Neural crest cell (in vitro differentiated cells): ENCODE measurements at regions not wholly inside any gene's neighbourhood (a gene's known extent, or its start where the extent isn't known, plus 50 kb on each side); places are given as distances from the start of the nearest gene placed in this dataset.

Experiments
- DNase-seq: peaks from one replicate; pipeline ENCODE4 v3.0.0; 2021; ENCODE audit warnings: low read depth, mixed read lengths, low spot score
- H3K27ac Mint-ChIP-seq: one replicate; pipeline ENCODE4 v1.8.0; 2021; ENCODE audit warnings: mild to moderate bottlenecking, mixed read lengths; ENCODE audit not compliant: unreplicated experiment
- H3K27me3 Mint-ChIP-seq: 2 replicates; pipeline ENCODE4 v1.8.0; 2021; ENCODE audit warnings: low read depth, mild to moderate bottlenecking, mixed read lengths
- H3K36me3 Mint-ChIP-seq: 2 replicates; pipeline ENCODE4 v1.8.0; 2021; ENCODE audit warnings: low read depth, mild to moderate bottlenecking, mixed read lengths
- H3K4me1 Mint-ChIP-seq: 2 replicates; pipeline ENCODE4 v1.8.0; 2021; ENCODE audit warnings: mixed read lengths
- H3K4me3 Mint-ChIP-seq: one replicate; pipeline ENCODE4 v1.8.0; 2021; ENCODE audit warnings: mild to moderate bottlenecking, mixed read lengths
- H3K9me3 Mint-ChIP-seq: 2 replicates; pipeline ENCODE4 v1.8.0; 2021; ENCODE audit warnings: mixed read lengths
- TF ChIP-seq, protein P1 (sequence below): fragments of 200-600 bp; sonication (generic); conservative IDR thresholded peaks from 2 replicates; pipeline ENCODE4 v1.5.0; 2021; ENCODE audit warnings: antibody characterized with exemption, mild to moderate bottlenecking

DNA sequence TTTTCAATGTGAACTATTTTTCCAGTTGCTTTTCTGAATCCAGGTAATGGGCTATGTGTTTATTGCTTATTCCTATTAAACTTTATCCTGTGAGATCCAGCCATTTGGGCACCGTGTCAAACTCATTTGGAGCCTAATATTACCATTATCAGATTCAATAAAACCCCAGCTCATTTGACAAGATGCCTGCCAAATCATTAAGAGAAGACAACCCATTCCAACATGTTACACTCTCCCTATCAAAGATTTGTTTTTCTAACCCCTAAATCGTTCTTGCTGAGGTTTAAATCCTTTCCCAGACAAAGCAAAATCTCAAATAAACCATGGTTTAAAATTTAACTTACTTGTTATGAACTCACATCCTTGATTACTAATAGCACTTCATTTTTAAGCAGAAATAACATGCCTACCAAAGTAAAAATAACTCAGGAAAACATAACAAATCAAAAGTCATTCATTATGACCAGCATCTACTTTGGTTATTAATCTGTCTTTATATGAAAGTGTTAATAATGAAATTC, 130.0 kb upstream of the TCF21 start:
- no peak for DNase-seq
- TF ChIP-seq, protein P1, sequence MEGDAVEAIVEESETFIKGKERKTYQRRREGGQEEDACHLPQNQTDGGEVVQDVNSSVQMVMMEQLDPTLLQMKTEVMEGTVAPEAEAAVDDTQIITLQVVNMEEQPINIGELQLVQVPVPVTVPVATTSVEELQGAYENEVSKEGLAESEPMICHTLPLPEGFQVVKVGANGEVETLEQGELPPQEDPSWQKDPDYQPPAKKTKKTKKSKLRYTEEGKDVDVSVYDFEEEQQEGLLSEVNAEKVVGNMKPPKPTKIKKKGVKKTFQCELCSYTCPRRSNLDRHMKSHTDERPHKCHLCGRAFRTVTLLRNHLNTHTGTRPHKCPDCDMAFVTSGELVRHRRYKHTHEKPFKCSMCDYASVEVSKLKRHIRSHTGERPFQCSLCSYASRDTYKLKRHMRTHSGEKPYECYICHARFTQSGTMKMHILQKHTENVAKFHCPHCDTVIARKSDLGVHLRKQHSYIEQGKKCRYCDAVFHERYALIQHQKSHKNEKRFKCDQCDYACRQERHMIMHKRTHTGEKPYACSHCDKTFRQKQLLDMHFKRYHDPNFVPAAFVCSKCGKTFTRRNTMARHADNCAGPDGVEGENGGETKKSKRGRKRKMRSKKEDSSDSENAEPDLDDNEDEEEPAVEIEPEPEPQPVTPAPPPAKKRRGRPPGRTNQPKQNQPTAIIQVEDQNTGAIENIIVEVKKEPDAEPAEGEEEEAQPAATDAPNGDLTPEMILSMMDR: no peak
- Mint-ChIP-seq H3K9me3 (no peaks in the 10 kb centered on the region), H3K27me3 (no peaks in the 10 kb centered on the region), H3K4me1 (no peaks in the 10 kb centered on the region), H3K27ac (no peak overlapping the region), H3K36me3 (no peaks in the 10 kb centered on the region), H3K4me3 (no peak overlapping the region)

DNA sequence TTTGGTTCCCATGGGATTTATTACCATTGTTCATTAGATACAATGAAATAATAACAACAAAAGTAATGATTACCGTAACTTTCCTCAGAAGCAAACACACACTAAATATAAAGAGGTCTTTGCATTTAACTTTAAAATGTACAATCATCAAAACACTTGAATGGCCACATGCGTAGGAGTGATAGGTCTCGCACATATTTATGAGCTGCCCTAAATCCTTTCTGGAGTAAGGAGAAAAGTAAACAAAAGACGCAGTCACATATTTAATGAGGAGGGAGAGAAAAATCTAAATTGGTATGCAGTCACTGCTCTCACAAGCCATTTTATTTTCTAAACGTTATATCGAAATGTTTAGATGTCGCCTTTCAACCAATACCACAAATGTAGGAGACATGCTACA, 129.4 kb upstream of the TCF21 start:
- H3K4me1 Mint-ChIP-seq: no peaks in the 10 kb centered on the region
- H3K27me3 Mint-ChIP-seq: no peaks in the 10 kb centered on the region
- H3K9me3 Mint-ChIP-seq: no peaks in the 10 kb centered on the region
- no peak overlapping the region for H3K27ac Mint-ChIP-seq
- H3K4me3 Mint-ChIP-seq: no peak overlapping the region
- H3K36me3 Mint-ChIP-seq: no peaks in the 10 kb centered on the region
- DNase-seq: no peak
- TF ChIP-seq, protein P1: no peak

- Mint-ChIP-seq H3K27ac (no peak overlapping the region), H3K27me3 (no peaks in the 10 kb centered on the region), H3K4me1 (no peaks in the 10 kb centered on the region), H3K9me3 (no peaks in the 10 kb centered on the region), H3K36me3 (no peaks in the 10 kb centered on the region), H3K4me3 (no peak overlapping the region)
- TF ChIP-seq, protein P1: no peak
- DNase-seq: no peak
Measured at GRCh38 chr6:133761706-133762105, 127.2 kb upstream of the TCF21 start.

GRCh38 chr6:133764008-133764753, 124.7 kb upstream of the TCF21 start:
- Mint-ChIP-seq H3K27ac (no peak overlapping the region), H3K4me3 (no peak overlapping the region), H3K9me3 (no peaks in the 10 kb centered on the region), H3K27me3 (no peaks in the 10 kb centered on the region), H3K36me3 (no peaks in the 10 kb centered on the region), H3K4me1 (no peaks in the 10 kb centered on the region)
- DNase-seq: no peak
- TF ChIP-seq, protein P1: no peak

GRCh38 chr6:133764754-133765208, 124.1 kb upstream of the TCF21 start:
- Mint-ChIP-seq H3K27ac (no peak overlapping the region), H3K36me3 (no peaks in the 10 kb centered on the region), H3K4me1 (no peaks in the 10 kb centered on the region), H3K4me3 (no peak overlapping the region), H3K27me3 (no peaks in the 10 kb centered on the region), H3K9me3 (no peaks in the 10 kb centered on the region)
- TF ChIP-seq, protein P1: no peak
- no peak for DNase-seq
